H1 (cell line): ENCODE measurements at regions not wholly inside any gene's neighbourhood (a gene's known extent, or its start where the extent isn't known, plus 50 kb on each side); places are given as distances from the start of the nearest gene placed in this dataset.

Experiments
- CBX5 ChIP-seq: fragments of 300-800, 300-1000 bp; sonication (generic); IDR thresholded peaks from 2 replicates; pipeline ENCODE4 v1.7.1; 2016; ENCODE audit warnings: antibody characterized with exemption, low read length, low read depth
- CTBP2 ChIP-seq: IDR thresholded peaks from 2 replicates; pipeline ENCODE4 v1.7.0; 2011; ENCODE audit warnings: borderline replicate concordance, mild to moderate bottlenecking, moderate library complexity, mixed read lengths, low read length; ENCODE audit not compliant: insufficient read depth, insufficient read length
- CTCF ChIP-seq, 3 experiments: IDR thresholded peaks; 1 replicate in 2 of 3; 2 replicates in 1 of 3; pipeline versions ENCODE4 v1.5.1 to v1.6.1; 2011; ENCODE audit warnings: low read length in 3 of 3, mild to moderate bottlenecking in 3 of 3, inconsistent platforms in 2 of 3, low read depth in 1 of 3, moderate library complexity in 1 of 3; ENCODE audit not compliant: insufficient read depth in 1 of 3; ENCODE audit errors: control extremely low read depth in 1 of 3
- EGR1 ChIP-seq: IDR thresholded peaks from 2 replicates; pipeline ENCODE4 v1.6.1; 2011; ENCODE audit warnings: low read depth, low read length, borderline replicate concordance
- EZH2 ChIP-seq: fragments of 200-600 bp; sonication (generic); IDR thresholded peaks from 2 replicates; pipeline ENCODE4 v1.7.1; 2012; ENCODE audit warnings: low read depth, mild to moderate bottlenecking, moderate library complexity, low read length, inconsistent platforms; ENCODE audit not compliant: severe bottlenecking
- FOSL1 ChIP-seq: IDR thresholded peaks from 2 replicates; pipeline ENCODE4 v1.6.1; 2011; ENCODE audit warnings: mild to moderate bottlenecking, low read depth, low read length, moderate library complexity; ENCODE audit not compliant: insufficient read depth
- HDAC6 ChIP-seq: IDR thresholded peaks from one replicate; pipeline ENCODE4 v1.7.1; 2012; ENCODE audit warnings: low read depth, mild to moderate bottlenecking, inconsistent platforms, low read length, moderate library complexity
- JUND ChIP-seq: IDR thresholded peaks from 2 replicates; pipeline ENCODE4 v1.6.1; 2011; ENCODE audit warnings: mild to moderate bottlenecking, improper control_type of control experiment, low read length
- POLR2A ChIP-seq, 2 experiments: IDR thresholded peaks; 1 replicate in 1 of 2; 2 replicates in 1 of 2; pipeline ENCODE4 v1.6.1; 2011; ENCODE audit warnings: low read depth in 2 of 2, low read length in 2 of 2, mild to moderate bottlenecking in 2 of 2; ENCODE audit errors: control extremely low read depth in 1 of 2
- POLR2AphosphoS5 ChIP-seq: IDR thresholded peaks from 2 replicates; pipeline ENCODE4 v1.6.1; 2011; ENCODE audit warnings: low read depth, low read length
- RBBP5 ChIP-seq: IDR thresholded peaks from 2 replicates; pipeline ENCODE4 v1.7.1; 2012; ENCODE audit warnings: low read depth, mild to moderate bottlenecking, inconsistent platforms, low read length, moderate library complexity, borderline replicate concordance
- RXRA ChIP-seq: IDR thresholded peaks from 2 replicates; pipeline ENCODE4 v1.6.1; 2011; ENCODE audit warnings: low read depth, mild to moderate bottlenecking, low read length, moderate library complexity; ENCODE audit not compliant: insufficient read depth
- SIN3A ChIP-seq, 2 experiments: IDR thresholded peaks in 1 of 2; conservative IDR thresholded peaks in 1 of 2; 2 replicates each; pipeline ENCODE4 v1.6.1; 2011 to 2012; ENCODE audit warnings: low read length in 2 of 2, improper control_type of control experiment in 1 of 2, low read depth in 1 of 2, mild to moderate bottlenecking in 1 of 2
- ZNF274 ChIP-seq: IDR thresholded peaks from 2 replicates; pipeline ENCODE4 v1.7.0; 2012; ENCODE audit warnings: low read length, borderline replicate concordance; ENCODE audit errors: extremely low read depth

GRCh38 chr9:105073147-105073546 is 145.2 kb upstream of the ABCA1 start:
- no peak for TF ChIP-seq CBX5
- no peak for TF ChIP-seq ZNF274
- no peak for TF ChIP-seq POLR2A (IDR thresholded peaks at IDR 0.05; ENCODE audit: control extremely low read depth in 1 of 2, low read depth in 2 of 2, low read length in 2 of 2)
- TF ChIP-seq SIN3A (conservative IDR thresholded peaks at IDR 0.05 in 1 of 2, IDR thresholded peaks at IDR 0.05 in 1 of 2; ENCODE audit: low read depth in 1 of 2, low read length in 2 of 2), result no peak
- TF ChIP-seq FOSL1, result no peak
- no peak for TF ChIP-seq JUND
- TF ChIP-seq CTCF (IDR thresholded peaks at IDR 0.05; ENCODE audit: control extremely low read depth in 1 of 3, insufficient read depth in 1 of 3, low read depth in 1 of 3, low read length in 3 of 3), result no peak
- TF ChIP-seq CTBP2, result no peak
- no peak for TF ChIP-seq EGR1
- TF ChIP-seq POLR2AphosphoS5, result no peak
- no peak for TF ChIP-seq RBBP5
- TF ChIP-seq HDAC6, result no peak
- no peak for TF ChIP-seq EZH2
- no peak for TF ChIP-seq RXRA
